Activated CD4-positive, alpha-beta T cell treated with anti-CD3 and anti-CD28 coated beads, Interleukin-2, amount 10 ng/mL, durations not matched to agents 24 days and 14 days (primary cell): ENCODE measurements at regions not wholly inside any gene's neighbourhood (a gene's known extent, or its start where the extent isn't known, plus 50 kb on each side); places are given as distances from the start of the nearest gene placed in this dataset.
A peak's percentile ranks its signal among the peaks of the same experiment; 100 is the strongest.
"Not testable (repeated sequence)": the region's sequence is repeated elsewhere in the genome, so short reads cannot be mapped to it uniquely, and the experiment has no call there.

Experiments
- DNase-seq: peaks from one replicate; pipeline ENCODE4 v3.0.0; 2022
- H3K27ac Mint-ChIP-seq: one replicate; pipeline ENCODE4 v1.8.0; 2022; ENCODE audit warnings: mild to moderate bottlenecking, mixed read lengths
- H3K27me3 Mint-ChIP-seq: one replicate; pipeline ENCODE4 v1.8.0; 2022; ENCODE audit warnings: mixed read lengths
- H3K36me3 Mint-ChIP-seq: one replicate; pipeline ENCODE4 v1.8.0; 2022; ENCODE audit warnings: low read depth, mild to moderate bottlenecking, mixed read lengths
- H3K4me1 Mint-ChIP-seq: one replicate; pipeline ENCODE4 v1.8.0; 2021; ENCODE audit warnings: mixed read lengths
- H3K4me3 Mint-ChIP-seq: one replicate; pipeline ENCODE4 v1.8.0; 2022; ENCODE audit warnings: mild to moderate bottlenecking, moderate library complexity, mixed read lengths
- H3K9me3 Mint-ChIP-seq: one replicate; pipeline ENCODE4 v1.8.0; 2021; ENCODE audit warnings: mixed read lengths
- intact Hi-C: fragments of 100-400 bp; cut with micrococcal nuclease; formaldehyde crosslinking; loops from one replicate; pipeline ENCODE4 v1.15.1; 2023

- intact Hi-C loops = no loop called here
- Mint-ChIP-seq H3K4me3 (no peak overlapping the region), H3K27ac (no peak overlapping the region), H3K9me3 (peaks cover 3% of the 10 kb centered on the region), H3K36me3 (no peaks in the 10 kb centered on the region), H3K27me3 (no peaks in the 10 kb centered on the region), H3K4me1 (no peaks in the 10 kb centered on the region)
- DNase-seq = no peak
These were observed 142.4 kb upstream of the ZNF608 start for GRCh38 chr5:124888622-124889485.

GRCh38 chr5:124889486-124889825 is 143.0 kb upstream of the ZNF608 start:
- Mint-ChIP-seq H3K4me3 (no peak overlapping the region), H3K4me1 (no peaks in the 10 kb centered on the region), H3K27ac (no peak overlapping the region), H3K9me3 (peaks cover 3% of the 10 kb centered on the region), H3K36me3 (no peaks in the 10 kb centered on the region), H3K27me3 (no peaks in the 10 kb centered on the region)
- no peak for DNase-seq
- intact Hi-C loops = no loop called here

DNA sequence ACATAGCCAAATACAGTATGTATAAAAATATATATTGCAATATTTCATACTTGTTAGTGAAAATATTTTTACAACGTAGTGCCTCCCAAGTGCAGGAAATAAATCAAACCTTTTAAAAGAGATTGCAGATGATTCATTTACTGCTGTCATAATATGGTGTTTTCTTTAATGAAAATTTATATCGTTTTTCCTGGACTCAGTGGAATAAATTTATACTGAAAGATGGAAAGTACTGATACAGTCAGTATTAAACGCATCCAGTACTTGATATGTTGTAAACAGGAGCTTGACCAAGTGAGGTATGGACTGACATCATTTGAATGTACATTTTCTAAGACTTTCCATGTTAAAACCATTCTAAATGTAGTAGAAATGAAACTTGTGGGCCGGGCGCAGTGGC is 143.4 kb upstream of the ZNF608 start:
- Mint-ChIP-seq H3K36me3 (no peaks in the 10 kb centered on the region), H3K27me3 (no peaks in the 10 kb centered on the region), H3K9me3 (peaks cover 3% of the 10 kb centered on the region), H3K4me1 (no peaks in the 10 kb centered on the region), H3K4me3 (no peak overlapping the region), H3K27ac (no peak overlapping the region)
- DNase-seq = no peak
- intact Hi-C loops = no loop called here

GRCh38 chr5:124890442-124890841 is 144.0 kb upstream of the ZNF608 start:
- DNase-seq, H3K4me3 Mint-ChIP-seq, H3K36me3 Mint-ChIP-seq, H3K4me1 Mint-ChIP-seq, H3K9me3 Mint-ChIP-seq, intact Hi-C loops, H3K27ac Mint-ChIP-seq, H3K27me3 Mint-ChIP-seq: not testable (repeated sequence)

GRCh38 chr5:124891179-124891578 is 144.7 kb upstream of the ZNF608 start:
- intact Hi-C loops = no loop called here
- Mint-ChIP-seq H3K9me3 (peaks cover 3% of the 10 kb centered on the region), H3K27ac (no peak overlapping the region), H3K4me1 (no peaks in the 10 kb centered on the region), H3K4me3 (no peak overlapping the region), H3K27me3 (no peaks in the 10 kb centered on the region), H3K36me3 (no peaks in the 10 kb centered on the region)
- DNase-seq = no peak

- Mint-ChIP-seq H3K36me3 (no peaks in the 10 kb centered on the region), H3K27ac (no peak overlapping the region), H3K9me3 (peaks cover 3% of the 10 kb centered on the region), H3K4me3 (no peak overlapping the region), H3K4me1 (no peaks in the 10 kb centered on the region), H3K27me3 (no peaks in the 10 kb centered on the region)
- intact Hi-C loops = no loop called here
- DNase-seq = no peak
These were observed 145.9 kb upstream of the ZNF608 start for GRCh38 chr5:124892185-124892848.

GRCh38 chr5:124894541-124894940 is 148.1 kb upstream of the ZNF608 start:
- Mint-ChIP-seq H3K4me3 (no peak overlapping the region), H3K36me3 (no peaks in the 10 kb centered on the region), H3K27ac (no peak overlapping the region), H3K9me3 (peaks cover 3% of the 10 kb centered on the region), H3K4me1 (no peaks in the 10 kb centered on the region), H3K27me3 (no peaks in the 10 kb centered on the region)
- no peak for DNase-seq
- intact Hi-C loops = no loop called here

DNA sequence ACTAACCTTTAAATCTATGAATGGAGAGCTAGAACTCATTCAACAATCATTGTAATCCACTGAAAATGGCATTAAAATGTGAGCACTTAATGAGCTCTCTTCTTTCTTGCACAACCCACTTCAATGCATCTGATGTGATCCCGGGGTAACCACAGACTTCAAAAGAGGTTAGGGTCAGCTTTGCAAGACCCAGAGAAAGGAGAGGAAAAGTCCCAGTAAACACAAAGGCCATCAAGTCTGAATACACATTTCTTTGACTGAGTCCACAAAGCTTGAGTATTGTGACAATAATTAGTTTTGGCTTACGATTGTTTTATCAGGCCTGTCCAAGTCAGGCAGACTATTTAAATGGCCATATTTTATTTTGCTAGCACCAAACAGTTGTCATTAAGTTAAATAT is 148.8 kb upstream of the ZNF608 start:
- intact Hi-C loops = no loop called here
- no peaks in the 10 kb centered on the region for H3K4me1 Mint-ChIP-seq
- DNase-seq = no peak

GRCh38 chr5:124901081-124901480 is 154.6 kb upstream of the ZNF608 start:
- no peaks in the 10 kb centered on the region for H3K9me3 Mint-ChIP-seq
- no peak overlapping the region for H3K4me3 Mint-ChIP-seq
- intact Hi-C loops = loop anchor here (10.0 kb wide), 1 partner anchor 316 kb away; no protein-coding TSS in a partner anchor
- H3K27me3 Mint-ChIP-seq = no peaks in the 10 kb centered on the region
- H3K4me1 Mint-ChIP-seq = peaks cover 18% of the 10 kb centered on the region
- no peak for DNase-seq
- H3K36me3 Mint-ChIP-seq = no peaks in the 10 kb centered on the region
- no peak overlapping the region for H3K27ac Mint-ChIP-seq

More for the DNA sequence above, 148.8 kb upstream of the ZNF608 start:
- H3K9me3 Mint-ChIP-seq = peaks cover 3% of the 10 kb centered on the region
- H3K4me3 Mint-ChIP-seq = no peak overlapping the region
- H3K27me3 Mint-ChIP-seq = no peaks in the 10 kb centered on the region
- H3K36me3 Mint-ChIP-seq = no peaks in the 10 kb centered on the region
- H3K27ac Mint-ChIP-seq = no peak overlapping the region

- peak; percentile 66 for DNase-seq
- peaks cover 18% of the 10 kb centered on the region for H3K4me1 Mint-ChIP-seq
- peak overlapping the region; percentile 75 for H3K27ac Mint-ChIP-seq
- no peaks in the 10 kb centered on the region for H3K9me3 Mint-ChIP-seq
- no peaks in the 10 kb centered on the region for H3K27me3 Mint-ChIP-seq
- no peaks in the 10 kb centered on the region for H3K36me3 Mint-ChIP-seq
- H3K4me3 Mint-ChIP-seq = peak overlapping the region; percentile 36
- intact Hi-C loops = loop anchor here (1.0 to 10.0 kb wide), 3 partner anchors 19 to 317 kb away; no protein-coding TSS in a partner anchor
These were observed 155.8 kb upstream of the ZNF608 start for GRCh38 chr5:124902097-124902821.

- Mint-ChIP-seq H3K4me1 (peaks cover 20% of the 10 kb centered on the region), H3K27ac (no peak overlapping the region), H3K4me3 (no peak overlapping the region), H3K36me3 (no peaks in the 10 kb centered on the region), H3K27me3 (no peaks in the 10 kb centered on the region), H3K9me3 (no peaks in the 10 kb centered on the region)
- intact Hi-C loops = loop anchor here (10.0 kb wide), 1 partner anchor 321 kb away; no protein-coding TSS in a partner anchor
- DNase-seq = no peak
These were observed 159.1 kb upstream of the ZNF608 start for GRCh38 chr5:124905256-124906130.

- DNase-seq = no peak
- intact Hi-C loops = loop anchor here (10.0 kb wide), 1 partner anchor 322 kb away; no protein-coding TSS in a partner anchor
- H3K27ac Mint-ChIP-seq = no peak overlapping the region
- peaks cover 14% of the 10 kb centered on the region for H3K4me1 Mint-ChIP-seq
- H3K4me3 Mint-ChIP-seq = no peak overlapping the region
- H3K9me3 Mint-ChIP-seq = no peaks in the 10 kb centered on the region
- H3K27me3 Mint-ChIP-seq = no peaks in the 10 kb centered on the region
- H3K36me3 Mint-ChIP-seq = no peaks in the 10 kb centered on the region
These were observed 160.1 kb upstream of the ZNF608 start for GRCh38 chr5:124906339-124907097.
